ENCODE measurements at regions not wholly inside any gene's neighbourhood (a gene's known extent, or its start where the extent isn't known, plus 50 kb on each side); places are given as distances from the start of the nearest gene placed in this dataset.
A peak's percentile ranks its signal among the peaks of the same experiment; 100 is the strongest.

GRCh38 chr9:88696501-88696900 is 161.5 kb downstream of the NXNL2 start:
- DNase-seq = no peak

GRCh38 chr9:88697764-88698432 is 162.9 kb downstream of the NXNL2 start:
- peak; percentile 30 to 64 (median 46) for DNase-seq

- DNase-seq = no peak
These were observed 168.0 kb downstream of the NXNL2 start for GRCh38 chr9:88702985-88703384.

GRCh38 chr9:88706193-88707113 is 171.5 kb downstream of the NXNL2 start:
- DNase-seq = no peak

GRCh38 chr9:88710449-88710848 is 175.5 kb downstream of the NXNL2 start:
- DNase-seq = no peak

GRCh38 chr9:88711719-88712118 is 176.7 kb downstream of the NXNL2 start:
- no peak for DNase-seq

GRCh38 chr9:88712484-88712883 is 177.5 kb downstream of the NXNL2 start:
- no peak for DNase-seq

GRCh38 chr9:88713010-88713409 is 178.0 kb downstream of the NXNL2 start:
- DNase-seq = no peak

- no peak for DNase-seq
These were observed 181.8 kb downstream of the NXNL2 start for GRCh38 chr9:88716596-88717290.

- no peak for DNase-seq
These were observed 186.0 kb downstream of the NXNL2 start for GRCh38 chr9:88721025-88721424.

GRCh38 chr9:88721495-88722279 is 186.7 kb downstream of the NXNL2 start:
- DNase-seq = no peak

- DNase-seq = peak in 3 of 4 experiments; percentile 9 to 28 (median 13)
These were observed 187.8 kb downstream of the NXNL2 start for GRCh38 chr9:88722753-88723152.

- no peak for DNase-seq
These were observed 188.8 kb downstream of the NXNL2 start for GRCh38 chr9:88723751-88724150.

- no peak for DNase-seq
These were observed 189.4 kb downstream of the NXNL2 start for GRCh38 chr9:88724331-88724730.

- DNase-seq = no peak
These were observed 190.5 kb downstream of the NXNL2 start for GRCh38 chr9:88725300-88726019.

- no peak for DNase-seq
These were observed 191.8 kb downstream of the NXNL2 start for GRCh38 chr9:88726803-88727202.

GRCh38 chr9:88730780-88731179 is 195.8 kb downstream of the NXNL2 start:
- DNase-seq = no peak

- DNase-seq = no peak
These were observed 197.2 kb downstream of the NXNL2 start for GRCh38 chr9:88732128-88732527.

GRCh38 chr9:88733651-88734421 is 198.9 kb downstream of the NXNL2 start:
- no peak for DNase-seq

GRCh38 chr9:88734527-88734926 is 199.5 kb downstream of the NXNL2 start:
- no peak for DNase-seq

GRCh38 chr9:88736136-88736637 is 201.2 kb downstream of the NXNL2 start:
- no peak for DNase-seq
